Activated CD4-positive, alpha-beta memory T cell treated with anti-CD3 and anti-CD28 coated beads, Interleukin-2, amount 10 ng/mL, durations not matched to agents 7 days and 5 days (primary cell): ENCODE measurements at regions not wholly inside any gene's neighbourhood (a gene's known extent, or its start where the extent isn't known, plus 50 kb on each side); places are given as distances from the start of the nearest gene placed in this dataset.

ENCODE experiments used
- CTCF ChIA-PET: fragments of 350-600 bp; sonication (Branson Sonifier 250); formaldehyde crosslinking; loops from one replicate; lab custom pipeline; 2021; ENCODE audit warnings: antibody characterized with exemption, inconsistent platforms; lab: Charles Lee
- POLR2A ChIA-PET: fragments of 350-600 bp; sonication (Branson Sonifier 250); formaldehyde crosslinking; loops from one replicate; lab custom pipeline; 2021; ENCODE audit warnings: antibody characterized with exemption; lab: Charles Lee
- DNase-seq: peaks from one replicate; pipeline ENCODE4 v3.0.0-alpha.2; 2020
- H3K27ac Mint-ChIP-seq: one replicate; pipeline ENCODE4 v1.8.0; 2021; ENCODE audit warnings: mild to moderate bottlenecking, mixed read lengths
- H3K27me3 Mint-ChIP-seq: one replicate; pipeline ENCODE4 v1.8.0; 2021; ENCODE audit warnings: mixed read lengths
- H3K36me3 Mint-ChIP-seq: one replicate; pipeline ENCODE4 v1.8.0; 2021; ENCODE audit warnings: low read depth, mixed read lengths
- H3K4me1 Mint-ChIP-seq: one replicate; pipeline ENCODE4 v1.8.0; 2021; ENCODE audit warnings: mixed read lengths
- H3K4me3 Mint-ChIP-seq: one replicate; pipeline ENCODE4 v1.8.0; 2021; ENCODE audit warnings: mild to moderate bottlenecking, mixed read lengths
- H3K9me3 Mint-ChIP-seq: one replicate; pipeline ENCODE4 v1.8.0; 2021; ENCODE audit warnings: mixed read lengths

GRCh38 chr20:39835130-39835842 lies 853.8 kb downstream of the MAFB start:
- Mint-ChIP-seq H3K27me3 (no peaks in the 10 kb centered on the region), H3K27ac (no peak overlapping the region), H3K4me1 (no peaks in the 10 kb centered on the region), H3K4me3 (no peak overlapping the region), H3K36me3 (no peaks in the 10 kb centered on the region), H3K9me3 (no peaks in the 10 kb centered on the region)
- ChIA-PET POLR2A (no interaction called here), CTCF (no interaction called here)
- no peak for DNase-seq

GRCh38 chr20:39830903-39831302 lies 858.1 kb downstream of the MAFB start:
- H3K9me3 Mint-ChIP-seq: no peaks in the 10 kb centered on the region
- no peaks in the 10 kb centered on the region for H3K4me1 Mint-ChIP-seq
- no peaks in the 10 kb centered on the region for H3K36me3 Mint-ChIP-seq
- H3K27me3 Mint-ChIP-seq: no peaks in the 10 kb centered on the region
- CTCF ChIA-PET: no interaction called here
- H3K27ac Mint-ChIP-seq: no peak overlapping the region
- POLR2A ChIA-PET: no interaction called here
- no peak overlapping the region for H3K4me3 Mint-ChIP-seq
- no peak for DNase-seq

- no peak overlapping the region for H3K4me3 Mint-ChIP-seq
- no peaks in the 10 kb centered on the region for H3K4me1 Mint-ChIP-seq
- H3K27me3 Mint-ChIP-seq: no peaks in the 10 kb centered on the region
- no peaks in the 10 kb centered on the region for H3K9me3 Mint-ChIP-seq
- no peak for DNase-seq
- no peak overlapping the region for H3K27ac Mint-ChIP-seq
- no peaks in the 10 kb centered on the region for H3K36me3 Mint-ChIP-seq
- CTCF ChIA-PET: no interaction called here
- POLR2A ChIA-PET: no interaction called here
Observed at GRCh38 chr20:39829661-39830060, 859.4 kb downstream of the MAFB start.

- H3K4me1 Mint-ChIP-seq: no peaks in the 10 kb centered on the region
- DNase-seq: no peak
- no peaks in the 10 kb centered on the region for H3K9me3 Mint-ChIP-seq
- no peak overlapping the region for H3K4me3 Mint-ChIP-seq
- ChIA-PET POLR2A (no interaction called here), CTCF (no interaction called here)
- no peaks in the 10 kb centered on the region for H3K36me3 Mint-ChIP-seq
- H3K27ac Mint-ChIP-seq: no peak overlapping the region
- no peaks in the 10 kb centered on the region for H3K27me3 Mint-ChIP-seq
Observed at GRCh38 chr20:39829256-39829655, 859.8 kb downstream of the MAFB start.

- H3K27ac Mint-ChIP-seq: no peak overlapping the region
- ChIA-PET POLR2A (no interaction called here), CTCF (no interaction called here)
- no peaks in the 10 kb centered on the region for H3K4me1 Mint-ChIP-seq
- no peaks in the 10 kb centered on the region for H3K27me3 Mint-ChIP-seq
- no peak for DNase-seq
- no peak overlapping the region for H3K4me3 Mint-ChIP-seq
- H3K36me3 Mint-ChIP-seq: no peaks in the 10 kb centered on the region
- H3K9me3 Mint-ChIP-seq: no peaks in the 10 kb centered on the region
Observed at GRCh38 chr20:39825950-39826349, 863.1 kb downstream of the MAFB start.

- Mint-ChIP-seq H3K9me3 (no peaks in the 10 kb centered on the region), H3K4me1 (no peaks in the 10 kb centered on the region), H3K27ac (no peak overlapping the region), H3K27me3 (no peaks in the 10 kb centered on the region), H3K4me3 (no peak overlapping the region), H3K36me3 (no peaks in the 10 kb centered on the region)
- ChIA-PET CTCF (no interaction called here), POLR2A (no interaction called here)
- no peak for DNase-seq
Observed at GRCh38 chr20:39825524-39825923, 863.4 kb downstream of the DHX35 start.

- DNase-seq: no peak
- POLR2A ChIA-PET: no interaction called here
- H3K27ac Mint-ChIP-seq: no peak overlapping the region
- no peaks in the 10 kb centered on the region for H3K36me3 Mint-ChIP-seq
- no peaks in the 10 kb centered on the region for H3K9me3 Mint-ChIP-seq
- no peaks in the 10 kb centered on the region for H3K27me3 Mint-ChIP-seq
- CTCF ChIA-PET: no interaction called here
- H3K4me3 Mint-ChIP-seq: no peak overlapping the region
- no peaks in the 10 kb centered on the region for H3K4me1 Mint-ChIP-seq
Observed at GRCh38 chr20:39823224-39823623, 861.1 kb downstream of the DHX35 start.

GRCh38 chr20:39822667-39823066 lies 860.5 kb downstream of the DHX35 start:
- ChIA-PET CTCF (no interaction called here), POLR2A (no interaction called here)
- Mint-ChIP-seq H3K27me3 (no peaks in the 10 kb centered on the region), H3K9me3 (no peaks in the 10 kb centered on the region), H3K4me3 (no peak overlapping the region), H3K27ac (no peak overlapping the region), H3K36me3 (no peaks in the 10 kb centered on the region), H3K4me1 (no peaks in the 10 kb centered on the region)
- DNase-seq: no peak

- no peak for DNase-seq
- Mint-ChIP-seq H3K9me3 (no peaks in the 10 kb centered on the region), H3K36me3 (no peaks in the 10 kb centered on the region), H3K27ac (no peak overlapping the region), H3K27me3 (no peaks in the 10 kb centered on the region), H3K4me1 (no peaks in the 10 kb centered on the region), H3K4me3 (no peak overlapping the region)
- ChIA-PET POLR2A (no interaction called here), CTCF (no interaction called here)
Observed at GRCh38 chr20:39813190-39813829, 851.2 kb downstream of the DHX35 start.

- Mint-ChIP-seq H3K9me3 (no peaks in the 10 kb centered on the region), H3K4me1 (no peaks in the 10 kb centered on the region), H3K27ac (no peak overlapping the region), H3K4me3 (no peak overlapping the region), H3K36me3 (no peaks in the 10 kb centered on the region), H3K27me3 (no peaks in the 10 kb centered on the region)
- no peak for DNase-seq
- ChIA-PET CTCF (no interaction called here), POLR2A (no interaction called here)
Observed at GRCh38 chr20:39812116-39812515, 850.0 kb downstream of the DHX35 start.

GRCh38 chr20:39810309-39810708 lies 848.2 kb downstream of the DHX35 start:
- Mint-ChIP-seq H3K4me3 (no peak overlapping the region), H3K4me1 (no peaks in the 10 kb centered on the region), H3K27me3 (no peaks in the 10 kb centered on the region), H3K27ac (no peak overlapping the region), H3K36me3 (no peaks in the 10 kb centered on the region), H3K9me3 (no peaks in the 10 kb centered on the region)
- ChIA-PET POLR2A (no interaction called here), CTCF (no interaction called here)
- no peak for DNase-seq

- ChIA-PET POLR2A (no interaction called here), CTCF (no interaction called here)
- Mint-ChIP-seq H3K27me3 (no peaks in the 10 kb centered on the region), H3K9me3 (no peaks in the 10 kb centered on the region), H3K36me3 (no peaks in the 10 kb centered on the region), H3K4me3 (no peak overlapping the region), H3K4me1 (no peaks in the 10 kb centered on the region), H3K27ac (no peak overlapping the region)
- DNase-seq: no peak
Observed at GRCh38 chr20:39808613-39809012, 846.5 kb downstream of the DHX35 start.

GRCh38 chr20:39800548-39800947 lies 838.4 kb downstream of the DHX35 start:
- no peak overlapping the region for H3K4me3 Mint-ChIP-seq
- no peaks in the 10 kb centered on the region for H3K36me3 Mint-ChIP-seq
- H3K9me3 Mint-ChIP-seq: no peaks in the 10 kb centered on the region
- H3K27me3 Mint-ChIP-seq: no peaks in the 10 kb centered on the region
- ChIA-PET POLR2A (no interaction called here), CTCF (no interaction called here)
- H3K4me1 Mint-ChIP-seq: no peaks in the 10 kb centered on the region
- no peak for DNase-seq
- no peak overlapping the region for H3K27ac Mint-ChIP-seq

GRCh38 chr20:39800111-39800510 lies 838.0 kb downstream of the DHX35 start:
- H3K27ac Mint-ChIP-seq: no peak overlapping the region
- H3K4me3 Mint-ChIP-seq: no peak overlapping the region
- no peaks in the 10 kb centered on the region for H3K27me3 Mint-ChIP-seq
- no peaks in the 10 kb centered on the region for H3K36me3 Mint-ChIP-seq
- POLR2A ChIA-PET: no interaction called here
- CTCF ChIA-PET: no interaction called here
- no peak for DNase-seq
- H3K9me3 Mint-ChIP-seq: no peaks in the 10 kb centered on the region
- no peaks in the 10 kb centered on the region for H3K4me1 Mint-ChIP-seq
